ENCODE measurements at regions not wholly inside any gene's neighbourhood (a gene's known extent, or its start where the extent isn't known, plus 50 kb on each side); places are given as distances from the start of the nearest gene placed in this dataset.

DNA sequence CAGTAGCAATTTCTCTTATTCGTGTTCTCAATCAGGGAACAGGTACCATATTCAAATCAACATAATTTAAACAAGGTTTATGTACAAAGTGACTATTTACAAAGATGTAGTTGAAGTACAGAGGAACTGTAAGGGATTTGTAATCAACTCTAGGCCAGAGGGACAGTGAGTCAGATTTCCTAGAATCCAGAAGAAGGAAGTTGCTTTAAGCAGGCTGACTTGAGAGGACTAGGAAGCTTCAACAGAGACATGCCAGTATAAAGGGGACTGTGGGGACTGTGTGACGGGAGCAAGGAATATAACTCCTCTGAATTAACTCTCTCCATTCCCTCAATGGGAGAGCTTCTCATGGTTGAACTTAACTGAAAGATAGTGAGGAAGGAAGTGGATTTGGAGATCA is 427.4 kb upstream of the JAG1 start:
- no peak overlapping the region for H2AFZ ChIP-seq (ENCODE audit: low read depth, low read length)
- no peaks in the 10 kb centered on the region for H4K20me1 ChIP-seq (ENCODE audit: insufficient read depth)
- TF ChIP-seq MXI1 (conservative IDR thresholded peaks at IDR 0.05; ENCODE audit: poor library complexity, severe bottlenecking) (no peak), EZH2 (IDR thresholded peaks at IDR 0.05; ENCODE audit: borderline replicate concordance, insufficient read depth, low read length, poor library complexity, severe bottlenecking) (no peak), RAD21 (conservative IDR thresholded peaks at IDR 0.05) (no peak), POLR2AphosphoS5 (IDR thresholded peaks at IDR 0.05) (no peak), TAF1 (IDR thresholded peaks at IDR 0.05; ENCODE audit: low read depth) (no peak), SMC3 (conservative IDR thresholded peaks at IDR 0.05; ENCODE audit: poor library complexity) (no peak), EP300 (conservative IDR thresholded peaks at IDR 0.05; ENCODE audit: poor library complexity, severe bottlenecking) (no peak)
- TF ChIP-seq, protein P1, sequence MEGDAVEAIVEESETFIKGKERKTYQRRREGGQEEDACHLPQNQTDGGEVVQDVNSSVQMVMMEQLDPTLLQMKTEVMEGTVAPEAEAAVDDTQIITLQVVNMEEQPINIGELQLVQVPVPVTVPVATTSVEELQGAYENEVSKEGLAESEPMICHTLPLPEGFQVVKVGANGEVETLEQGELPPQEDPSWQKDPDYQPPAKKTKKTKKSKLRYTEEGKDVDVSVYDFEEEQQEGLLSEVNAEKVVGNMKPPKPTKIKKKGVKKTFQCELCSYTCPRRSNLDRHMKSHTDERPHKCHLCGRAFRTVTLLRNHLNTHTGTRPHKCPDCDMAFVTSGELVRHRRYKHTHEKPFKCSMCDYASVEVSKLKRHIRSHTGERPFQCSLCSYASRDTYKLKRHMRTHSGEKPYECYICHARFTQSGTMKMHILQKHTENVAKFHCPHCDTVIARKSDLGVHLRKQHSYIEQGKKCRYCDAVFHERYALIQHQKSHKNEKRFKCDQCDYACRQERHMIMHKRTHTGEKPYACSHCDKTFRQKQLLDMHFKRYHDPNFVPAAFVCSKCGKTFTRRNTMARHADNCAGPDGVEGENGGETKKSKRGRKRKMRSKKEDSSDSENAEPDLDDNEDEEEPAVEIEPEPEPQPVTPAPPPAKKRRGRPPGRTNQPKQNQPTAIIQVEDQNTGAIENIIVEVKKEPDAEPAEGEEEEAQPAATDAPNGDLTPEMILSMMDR (IDR thresholded peaks at IDR 0.05; ENCODE audit: poor library complexity, severe bottlenecking), result no peak
- TF ChIP-seq, protein P2, sequence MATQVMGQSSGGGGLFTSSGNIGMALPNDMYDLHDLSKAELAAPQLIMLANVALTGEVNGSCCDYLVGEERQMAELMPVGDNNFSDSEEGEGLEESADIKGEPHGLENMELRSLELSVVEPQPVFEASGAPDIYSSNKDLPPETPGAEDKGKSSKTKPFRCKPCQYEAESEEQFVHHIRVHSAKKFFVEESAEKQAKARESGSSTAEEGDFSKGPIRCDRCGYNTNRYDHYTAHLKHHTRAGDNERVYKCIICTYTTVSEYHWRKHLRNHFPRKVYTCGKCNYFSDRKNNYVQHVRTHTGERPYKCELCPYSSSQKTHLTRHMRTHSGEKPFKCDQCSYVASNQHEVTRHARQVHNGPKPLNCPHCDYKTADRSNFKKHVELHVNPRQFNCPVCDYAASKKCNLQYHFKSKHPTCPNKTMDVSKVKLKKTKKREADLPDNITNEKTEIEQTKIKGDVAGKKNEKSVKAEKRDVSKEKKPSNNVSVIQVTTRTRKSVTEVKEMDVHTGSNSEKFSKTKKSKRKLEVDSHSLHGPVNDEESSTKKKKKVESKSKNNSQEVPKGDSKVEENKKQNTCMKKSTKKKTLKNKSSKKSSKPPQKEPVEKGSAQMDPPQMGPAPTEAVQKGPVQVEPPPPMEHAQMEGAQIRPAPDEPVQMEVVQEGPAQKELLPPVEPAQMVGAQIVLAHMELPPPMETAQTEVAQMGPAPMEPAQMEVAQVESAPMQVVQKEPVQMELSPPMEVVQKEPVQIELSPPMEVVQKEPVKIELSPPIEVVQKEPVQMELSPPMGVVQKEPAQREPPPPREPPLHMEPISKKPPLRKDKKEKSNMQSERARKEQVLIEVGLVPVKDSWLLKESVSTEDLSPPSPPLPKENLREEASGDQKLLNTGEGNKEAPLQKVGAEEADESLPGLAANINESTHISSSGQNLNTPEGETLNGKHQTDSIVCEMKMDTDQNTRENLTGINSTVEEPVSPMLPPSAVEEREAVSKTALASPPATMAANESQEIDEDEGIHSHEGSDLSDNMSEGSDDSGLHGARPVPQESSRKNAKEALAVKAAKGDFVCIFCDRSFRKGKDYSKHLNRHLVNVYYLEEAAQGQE (IDR thresholded peaks at IDR 0.05; ENCODE audit: borderline replicate concordance), result no peak
- H3K36me3 ChIP-seq (ENCODE audit: insufficient read depth, low read length), result no peaks in the 10 kb centered on the region
- no peak overlapping the region for H3K4me2 ChIP-seq (ENCODE audit: low read length)
- no peak overlapping the region for H3K27ac ChIP-seq (ENCODE audit: low read length)
- no peaks in the 10 kb centered on the region for H3K79me2 ChIP-seq (replicated peaks; ENCODE audit: insufficient read depth, low read length)
- no peaks in the 10 kb centered on the region for H3F3A ChIP-seq (ENCODE audit: insufficient read depth, low read length, poor library complexity, severe bottlenecking)
- no peak overlapping the region for H3K4me3 ChIP-seq (ENCODE audit: low read length)
- no peak overlapping the region for H3K9ac ChIP-seq (ENCODE audit: low read length)
- H3K27me3 ChIP-seq (ENCODE audit: insufficient read depth, low read depth, low read length), result no peaks in the 10 kb centered on the region
- no peaks in the 10 kb centered on the region for H3K9me3 ChIP-seq (ENCODE audit: low read length)
- no peaks in the 10 kb centered on the region for H3K9me2 ChIP-seq (ENCODE audit: insufficient read depth, low read length)

DNA sequence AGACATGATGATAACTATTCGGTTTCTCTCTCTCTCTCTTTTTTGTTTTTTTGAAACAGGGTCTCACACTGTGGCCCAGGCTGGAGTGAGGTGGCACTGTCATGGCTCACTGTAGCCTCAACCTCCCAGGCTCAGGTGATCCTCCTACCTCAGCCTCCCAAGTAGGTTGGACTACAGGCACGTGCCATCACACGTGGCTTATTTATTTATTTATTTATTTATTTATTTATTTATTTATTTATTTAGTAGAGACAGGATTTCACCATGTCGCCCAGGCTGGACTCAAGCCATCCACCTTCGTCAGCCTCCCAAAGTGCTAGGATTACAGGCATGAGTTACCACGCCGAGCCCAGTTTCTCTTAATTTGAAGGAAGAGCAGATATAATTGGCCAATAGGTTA is 427.9 kb upstream of the JAG1 start:
- no peaks in the 10 kb centered on the region for H3K79me2 ChIP-seq (replicated peaks; ENCODE audit: insufficient read depth, low read length)
- no peaks in the 10 kb centered on the region for H3K36me3 ChIP-seq (ENCODE audit: insufficient read depth, low read length)
- no peaks in the 10 kb centered on the region for H3F3A ChIP-seq (ENCODE audit: insufficient read depth, low read length, poor library complexity, severe bottlenecking)
- H3K9me2 ChIP-seq (ENCODE audit: insufficient read depth, low read length), result no peaks in the 10 kb centered on the region
- no peak overlapping the region for H3K27ac ChIP-seq (ENCODE audit: low read length)
- no peaks in the 10 kb centered on the region for H3K9me3 ChIP-seq (ENCODE audit: low read length)
- no peak overlapping the region for H3K4me2 ChIP-seq (ENCODE audit: low read length)
- H4K20me1 ChIP-seq (ENCODE audit: insufficient read depth), result no peaks in the 10 kb centered on the region
- no peaks in the 10 kb centered on the region for H3K27me3 ChIP-seq (ENCODE audit: insufficient read depth, low read depth, low read length)
- H3K4me3 ChIP-seq (ENCODE audit: low read length), result no peak overlapping the region
- H2AFZ ChIP-seq (ENCODE audit: low read depth, low read length), result no peak overlapping the region
- no peak overlapping the region for H3K9ac ChIP-seq (ENCODE audit: low read length)
- TF ChIP-seq TAF1 (IDR thresholded peaks at IDR 0.05; ENCODE audit: low read depth) (no peak), SMC3 (conservative IDR thresholded peaks at IDR 0.05; ENCODE audit: poor library complexity) (no peak), POLR2AphosphoS5 (IDR thresholded peaks at IDR 0.05) (no peak), RAD21 (conservative IDR thresholded peaks at IDR 0.05) (no peak), EZH2 (IDR thresholded peaks at IDR 0.05; ENCODE audit: borderline replicate concordance, insufficient read depth, low read length, poor library complexity, severe bottlenecking) (no peak), MXI1 (conservative IDR thresholded peaks at IDR 0.05; ENCODE audit: poor library complexity, severe bottlenecking) (no peak), EP300 (conservative IDR thresholded peaks at IDR 0.05; ENCODE audit: poor library complexity, severe bottlenecking) (no peak)
- TF ChIP-seq, protein P2 (IDR thresholded peaks at IDR 0.05; ENCODE audit: borderline replicate concordance), result no peak
- TF ChIP-seq, protein P1 (IDR thresholded peaks at IDR 0.05; ENCODE audit: poor library complexity, severe bottlenecking), result no peak

All from neural cell (in vitro differentiated cells).